GM18858 (cell line): ENCODE measurements at regions not wholly inside any gene's neighbourhood (a gene's known extent, or its start where the extent isn't known, plus 50 kb on each side); places are given as distances from the start of the nearest gene placed in this dataset.
"Not testable (repeated sequence)": the region's sequence is repeated elsewhere in the genome, so short reads cannot be mapped to it uniquely, and the experiment has no call there.

ENCODE experiments used
- ATAC-seq: cut with Tn5 transposase; IDR thresholded peaks from one replicate; pipeline ENCODE4 v1.9.1; 2021; ENCODE audit not compliant: unreplicated experiment

DNA sequence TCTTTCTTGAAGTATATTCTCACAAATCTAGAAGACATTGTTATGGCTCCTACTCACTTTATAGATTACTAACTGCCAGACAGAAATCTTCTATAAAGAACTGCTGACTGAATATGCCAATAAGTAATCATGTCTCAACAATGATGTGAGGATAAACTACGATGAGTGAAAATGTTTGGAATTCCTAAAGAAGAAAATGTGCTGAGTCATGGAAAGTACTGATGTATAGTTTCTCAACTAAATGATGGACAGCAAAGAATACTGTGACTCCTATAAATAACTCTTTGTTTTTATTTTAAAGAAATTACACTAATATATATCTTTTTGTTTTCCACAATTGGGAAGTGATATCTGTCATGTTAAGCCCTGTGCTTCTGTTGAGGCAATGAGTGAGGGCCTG, 232.9 kb downstream of the LNPK start:
- ATAC-seq: no peak

DNA sequence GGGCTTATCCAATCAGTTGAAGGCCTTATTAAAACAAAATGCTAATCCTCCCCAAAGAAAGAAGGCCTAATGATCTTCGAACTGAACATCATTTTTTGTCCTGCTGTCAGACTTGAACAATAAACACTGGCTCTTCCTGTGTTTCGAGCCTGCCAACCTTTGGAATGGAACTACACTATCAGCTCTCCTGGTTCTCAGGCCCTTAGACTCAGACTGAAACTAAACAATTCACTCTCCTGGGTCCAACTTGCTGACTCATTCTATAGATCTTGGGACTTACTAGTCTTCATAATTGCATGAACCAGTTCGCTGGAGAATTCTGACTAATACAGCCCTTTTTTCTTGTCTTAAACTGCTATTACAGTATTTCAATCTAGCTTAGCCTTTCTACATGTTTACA, 235.2 kb downstream of the LNPK start:
- ATAC-seq: no peak

DNA sequence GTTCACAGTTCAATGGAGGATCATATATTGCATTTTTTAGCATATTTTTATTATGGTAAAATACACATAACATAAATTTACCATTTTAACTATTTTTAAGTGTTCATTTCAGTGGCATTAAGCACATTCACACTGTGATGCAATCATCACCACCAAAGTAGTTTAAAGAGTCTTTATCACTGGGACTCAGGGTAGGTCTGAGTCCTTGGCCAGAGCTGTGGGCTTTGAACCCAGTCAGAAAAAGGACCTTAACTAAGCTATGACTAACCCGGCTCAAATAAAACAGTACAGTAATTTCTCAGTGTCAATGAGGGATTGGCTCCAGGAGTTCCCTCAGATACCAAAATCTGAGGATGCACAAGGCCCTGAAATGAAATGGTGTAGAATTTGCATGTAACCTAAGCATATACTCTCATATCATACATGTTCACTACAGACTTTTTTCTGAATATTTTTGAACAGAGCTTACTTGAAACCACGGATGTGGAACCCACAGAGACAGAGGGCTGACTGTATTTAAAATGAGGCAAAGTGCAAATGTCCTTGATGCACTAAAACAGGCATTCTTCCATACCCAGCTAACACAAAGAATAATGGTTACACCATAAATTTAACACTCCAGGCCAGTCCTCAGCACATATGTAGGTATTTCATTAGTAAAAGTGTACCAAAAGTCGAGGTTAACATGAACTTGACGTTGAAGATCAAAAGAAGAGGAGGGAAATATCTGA, 246.2 kb downstream of the LNPK start:
- ATAC-seq: no peak

DNA sequence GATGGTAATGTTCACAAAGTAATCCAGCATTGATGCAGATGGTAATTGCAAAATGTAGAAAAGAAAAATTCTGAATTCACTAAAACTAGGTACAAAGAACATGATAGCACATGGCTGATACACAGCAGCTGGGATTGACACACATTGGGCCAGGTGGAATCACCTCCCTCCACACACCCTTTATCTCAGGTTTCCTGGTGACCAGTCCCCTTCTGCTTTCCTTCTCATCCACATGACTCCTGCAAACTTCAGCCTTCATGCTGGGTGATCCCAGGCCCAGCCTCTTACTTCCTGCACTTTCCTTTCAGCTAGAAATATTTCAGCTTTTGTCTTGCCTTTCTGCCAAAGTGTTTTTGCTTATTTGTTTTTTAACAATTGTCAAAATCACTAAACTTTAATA, 246.9 kb downstream of the LNPK start:
- ATAC-seq: no peak

DNA sequence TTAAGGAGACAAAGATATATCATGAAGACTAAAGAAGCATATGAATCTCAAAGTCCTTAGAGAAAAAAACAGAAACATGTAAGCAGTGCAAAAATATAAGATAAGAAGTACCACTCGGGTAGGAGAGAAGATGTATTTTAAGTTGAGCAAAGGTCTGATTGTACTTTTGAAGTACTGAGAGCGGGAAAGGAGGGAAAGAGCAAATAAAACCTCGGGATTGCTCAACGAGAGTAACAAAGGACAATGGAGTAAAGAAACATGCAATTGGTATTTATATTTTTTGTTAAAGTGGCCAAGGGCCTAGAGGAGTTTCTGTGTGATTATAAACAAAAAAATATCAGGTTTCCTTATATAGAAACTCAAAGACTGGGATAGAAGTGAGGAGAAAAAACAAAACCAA, 251.9 kb downstream of the LNPK start:
- no peak for ATAC-seq

DNA sequence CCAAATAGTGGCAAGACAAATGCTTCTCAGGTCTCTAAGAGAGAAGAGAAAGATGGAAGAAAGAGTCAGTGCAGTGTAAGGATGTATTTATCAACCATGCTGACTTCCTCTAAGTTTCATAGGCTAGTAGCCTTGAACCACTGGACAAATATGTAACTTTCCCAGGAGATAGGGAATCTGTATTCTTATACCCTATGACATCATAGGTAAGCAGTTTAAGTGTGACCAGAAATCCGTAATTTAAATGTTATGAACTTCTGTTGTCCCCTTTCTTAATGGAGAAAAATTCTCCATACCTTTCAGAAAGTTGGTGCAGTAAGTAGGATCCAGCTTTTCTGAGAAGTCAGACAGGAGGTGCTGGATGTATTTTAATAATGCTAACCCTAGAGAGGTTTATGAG, 256.2 kb downstream of the LNPK start:
- ATAC-seq: no peak

DNA sequence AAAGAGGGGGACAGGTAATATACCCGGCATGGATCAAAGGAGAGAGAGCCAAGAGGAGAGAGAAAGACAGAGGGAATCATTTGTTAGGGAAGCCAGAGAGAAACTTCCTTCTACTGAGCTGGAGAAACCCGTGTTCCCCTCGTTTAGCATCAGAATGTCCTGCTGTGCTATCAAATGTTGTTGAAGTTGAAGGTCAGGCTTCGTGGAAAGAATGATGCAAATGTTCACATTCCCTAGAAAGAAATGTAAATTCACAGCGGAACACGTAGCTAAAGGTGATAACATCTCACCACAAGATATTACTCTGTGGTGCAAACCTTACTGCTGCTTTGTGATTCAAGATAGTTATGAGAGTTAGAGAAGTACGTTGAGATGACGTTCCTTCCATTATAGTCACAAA, 258.1 kb downstream of the LNPK start:
- no peak for ATAC-seq

DNA sequence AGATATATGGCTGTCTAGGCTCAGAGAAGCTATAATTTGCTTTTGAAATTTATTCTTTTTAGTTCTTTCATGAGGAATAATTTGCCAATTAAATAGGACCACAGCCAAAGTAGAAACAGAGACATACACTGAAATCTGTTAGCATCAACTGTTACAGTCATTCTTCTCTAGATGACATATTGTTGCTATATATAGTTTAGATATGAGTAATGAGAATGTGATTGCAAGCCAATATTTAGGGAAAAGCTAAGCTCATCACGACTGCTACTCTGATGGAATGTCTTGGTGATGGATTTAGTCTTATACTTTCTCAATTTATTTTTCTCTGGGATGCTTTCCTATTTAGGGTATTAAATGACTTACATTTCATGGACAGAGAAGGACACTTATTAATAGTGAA, 259.1 kb downstream of the LNPK start:
- no peak for ATAC-seq

DNA sequence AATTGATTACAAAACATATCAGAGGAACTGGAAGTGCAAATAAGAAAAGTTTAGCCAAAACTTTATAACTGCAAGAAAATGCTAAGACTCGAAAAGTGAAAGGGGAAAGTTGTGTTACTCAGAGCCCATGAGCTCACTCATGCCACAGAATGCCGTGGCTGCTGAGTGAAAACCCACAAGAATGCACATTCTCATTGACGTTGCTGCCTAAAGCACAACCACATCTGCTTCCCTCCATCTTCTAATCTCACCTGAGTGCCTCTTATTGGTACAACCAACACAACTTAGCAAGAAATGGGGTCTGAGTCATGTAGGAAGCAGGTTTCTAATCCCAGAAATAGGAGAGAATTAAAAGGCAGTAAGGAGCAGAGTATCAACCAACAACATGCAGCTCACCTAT, 259.7 kb downstream of the LNPK start:
- ATAC-seq: no peak

DNA sequence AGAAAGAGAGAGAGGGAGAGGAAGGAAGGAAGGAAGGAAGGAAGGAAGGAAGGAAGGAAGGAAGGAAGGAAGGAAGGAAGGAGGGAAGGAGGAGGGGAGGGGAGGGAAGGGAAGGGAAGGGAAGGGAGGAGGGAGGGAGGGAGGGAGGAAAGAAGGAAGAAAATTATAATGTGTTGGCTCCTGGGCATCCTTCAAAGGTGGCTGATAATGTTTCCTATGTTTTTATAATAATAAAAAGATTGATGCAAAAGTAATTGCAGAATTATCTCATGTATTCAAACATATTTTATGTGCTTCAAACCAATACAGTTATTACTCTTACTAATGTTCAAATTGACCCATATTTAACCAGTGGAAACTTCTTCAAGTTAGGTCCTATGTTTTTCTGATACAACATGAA, 260.9 kb downstream of the LNPK start:
- ATAC-seq: no peak

DNA sequence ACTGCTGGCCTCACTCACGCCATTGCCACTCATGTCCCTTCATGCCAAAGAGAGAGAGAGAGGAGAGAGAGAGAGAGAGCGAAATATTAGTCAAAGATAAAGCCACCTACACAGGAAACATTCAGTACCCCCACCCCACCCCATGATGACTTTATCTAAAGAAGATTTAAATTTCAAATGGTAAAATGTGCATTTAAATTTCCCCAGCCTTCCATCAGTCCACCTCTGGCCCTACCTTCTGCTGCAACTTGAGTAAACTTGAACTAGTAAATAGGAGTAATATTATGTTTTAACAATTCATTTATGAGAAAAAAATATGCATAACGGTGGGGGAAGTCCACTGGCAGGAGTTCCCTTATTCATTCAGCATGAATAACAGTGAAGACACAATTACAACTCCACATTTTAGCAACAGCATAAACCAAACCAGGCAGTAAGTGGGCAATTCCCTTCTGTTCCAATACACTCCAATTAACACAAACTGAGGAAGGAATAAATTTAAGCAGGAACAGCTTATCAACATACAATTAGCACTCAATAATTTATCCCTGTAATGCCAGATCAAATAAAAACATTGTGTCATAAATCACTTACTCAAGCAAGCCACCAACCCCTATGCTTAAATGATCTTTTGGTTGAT, 264.2 kb downstream of the LNPK start:
- ATAC-seq: no peak

DNA sequence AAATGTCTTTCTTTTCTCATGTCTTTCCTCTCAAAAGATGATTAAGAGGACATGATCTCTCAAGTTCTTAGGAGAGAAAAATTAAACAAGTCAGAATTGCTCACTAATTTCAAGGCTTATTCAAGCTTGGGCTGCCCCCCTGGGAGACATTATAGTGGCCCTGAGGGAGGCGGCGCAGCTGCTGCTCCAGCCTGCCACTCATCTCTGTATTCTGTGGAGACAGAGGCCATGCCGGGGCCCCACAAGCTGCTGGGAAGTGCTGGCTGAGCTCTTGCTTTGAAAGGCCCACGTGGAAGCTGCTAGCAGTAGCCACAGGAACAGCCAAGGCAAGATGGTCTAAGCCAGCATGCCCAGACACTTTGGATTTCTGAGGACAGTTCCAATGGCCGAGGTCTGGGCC, 267.4 kb downstream of the LNPK start:
- no peak for ATAC-seq

DNA sequence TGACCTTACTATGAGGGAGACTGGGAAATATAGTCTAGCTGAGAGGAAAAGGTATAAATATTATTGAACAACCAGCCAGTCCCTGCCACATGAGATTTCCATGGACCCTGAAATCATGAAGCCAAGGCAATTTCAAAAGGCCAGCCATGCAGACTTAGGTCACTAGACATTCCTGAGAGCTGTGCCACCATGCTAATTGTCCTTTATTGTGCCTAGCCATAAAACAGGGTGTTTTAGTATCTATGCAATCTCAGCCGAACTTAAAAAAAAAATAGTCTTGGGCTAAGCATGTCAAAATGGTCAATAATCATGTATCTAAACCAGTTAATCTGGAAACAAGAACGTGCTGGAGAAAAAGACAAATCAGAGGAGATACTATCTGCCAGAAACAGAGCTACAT, 269.5 kb downstream of the LNPK start:
- no peak for ATAC-seq

DNA sequence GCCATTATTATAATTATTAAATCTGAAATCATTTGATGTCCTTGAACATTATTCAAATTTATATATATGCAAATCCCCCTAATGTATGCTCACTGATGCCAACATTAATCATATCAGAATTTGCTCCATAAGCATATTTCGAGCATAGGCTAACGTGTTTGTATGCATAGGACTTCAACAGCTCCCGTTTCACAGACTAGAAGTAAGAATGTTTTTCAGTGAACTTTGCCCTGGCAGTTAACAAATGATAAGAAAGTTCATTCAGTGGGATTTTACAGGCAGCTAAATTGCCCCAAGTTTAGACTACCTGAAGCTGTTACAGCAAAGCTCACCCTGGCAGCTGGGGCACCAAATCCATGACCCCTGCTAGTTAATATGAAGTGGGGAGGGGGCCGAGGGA, 272.0 kb downstream of the LNPK start:
- no peak for ATAC-seq

DNA sequence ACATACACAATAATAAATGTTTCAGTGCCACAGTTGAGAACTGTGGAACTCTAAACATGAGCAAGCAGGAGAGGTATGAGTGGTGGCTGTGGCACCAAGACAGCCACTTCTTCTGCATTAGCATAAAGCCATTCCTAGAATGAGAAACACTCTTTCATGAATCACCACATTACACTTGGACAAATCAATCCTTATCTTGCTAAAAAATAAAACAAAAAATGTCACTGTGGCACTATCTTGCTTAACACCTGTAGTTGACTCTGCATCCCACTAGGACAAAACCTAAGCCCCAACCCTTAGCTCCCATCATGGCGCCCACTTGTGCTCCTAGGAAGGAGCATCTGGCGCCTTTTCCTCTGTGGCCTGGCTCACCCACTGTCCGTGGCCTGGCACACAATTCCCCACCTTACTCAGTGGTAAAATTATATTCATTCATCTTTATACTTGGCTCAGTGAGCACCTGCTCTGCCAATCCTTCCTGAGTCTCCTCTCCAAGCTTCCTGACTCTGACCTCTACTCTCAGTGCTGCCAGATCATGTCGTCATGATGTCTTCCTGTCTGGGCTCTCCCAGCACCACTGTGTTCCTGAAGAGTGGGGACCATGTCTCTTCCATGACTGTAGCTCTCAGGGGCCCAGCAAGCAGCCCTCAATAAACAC, 272.9 kb downstream of the LNPK start:
- no peak for ATAC-seq

DNA sequence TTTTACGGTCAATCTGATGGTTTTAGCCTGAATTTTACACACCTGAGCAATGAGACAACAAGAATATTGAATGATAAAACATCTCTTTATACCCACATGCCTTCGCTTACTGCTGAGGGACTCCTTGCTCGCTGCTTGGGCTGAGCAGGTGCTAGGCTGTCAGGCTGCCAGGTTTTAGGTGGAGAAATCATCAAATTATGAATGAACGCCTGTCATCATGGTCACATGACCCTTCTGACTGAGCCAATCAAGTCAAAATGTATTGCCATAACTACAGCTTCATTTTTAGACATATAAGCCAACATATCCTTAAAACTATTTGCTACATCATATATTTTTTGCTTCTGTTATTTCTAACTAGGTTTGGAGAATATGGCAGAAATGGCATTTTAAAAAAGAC, 274.0 kb downstream of the LNPK start:
- no peak for ATAC-seq

DNA sequence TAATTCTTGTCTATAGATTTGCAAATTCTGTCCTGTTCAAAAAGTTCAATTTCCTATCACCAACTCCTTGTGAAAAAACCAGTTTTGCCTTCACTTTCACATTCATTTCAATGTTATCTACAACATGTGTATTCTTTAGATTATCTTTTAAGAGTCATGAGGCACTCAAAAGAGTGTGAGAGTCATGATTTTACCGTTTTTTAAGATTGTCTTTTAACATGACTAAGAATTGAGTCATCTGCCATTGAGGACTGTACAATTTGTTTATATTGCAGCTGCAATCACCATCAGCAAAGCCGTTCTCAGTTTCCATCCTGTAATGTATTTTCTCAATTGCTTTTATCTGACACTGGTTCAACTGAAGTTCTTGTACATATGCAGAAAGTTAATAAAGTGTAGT, 275.8 kb downstream of the LNPK start:
- no peak for ATAC-seq

DNA sequence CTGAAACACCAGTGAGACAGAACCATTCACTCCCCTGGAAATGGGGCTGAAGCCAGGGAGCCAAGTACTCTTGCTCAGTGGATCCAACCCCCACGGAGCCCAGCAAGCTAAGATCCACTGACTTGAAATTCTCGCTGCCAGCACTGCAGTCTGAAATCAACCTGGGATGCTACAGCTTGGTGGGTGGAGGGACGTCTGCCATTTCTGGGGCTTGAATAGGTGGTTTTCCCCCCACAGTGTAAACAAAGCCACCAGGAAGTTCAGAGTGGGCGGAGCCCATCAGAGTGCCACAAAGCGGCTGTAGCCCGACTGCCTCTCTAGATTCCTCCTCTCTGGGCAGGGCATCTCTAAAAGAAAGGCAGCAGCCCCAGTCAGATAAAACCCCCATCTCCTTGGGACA, 292.8 kb downstream of the LNPK start:
- ATAC-seq: no peak

DNA sequence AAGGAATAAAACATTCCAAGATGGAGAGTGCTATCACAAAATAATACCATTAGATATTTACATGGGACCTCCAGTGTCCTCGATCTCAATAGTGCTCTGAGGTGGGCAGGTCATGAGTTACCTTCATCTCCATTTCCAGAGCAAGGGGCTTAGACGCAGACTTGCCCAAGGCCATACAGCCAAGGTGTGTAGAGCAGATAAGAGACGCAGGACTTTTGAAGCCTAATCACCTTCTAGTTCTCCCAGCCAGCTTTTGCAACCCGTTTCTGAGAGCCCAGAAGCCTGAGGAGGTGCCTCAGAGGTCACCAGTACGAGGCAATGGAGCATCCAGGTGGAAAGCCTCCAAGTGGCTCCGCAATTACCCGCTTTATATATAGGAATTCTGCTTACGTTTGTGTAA, 294.7 kb downstream of the LNPK start:
- no peak for ATAC-seq

DNA sequence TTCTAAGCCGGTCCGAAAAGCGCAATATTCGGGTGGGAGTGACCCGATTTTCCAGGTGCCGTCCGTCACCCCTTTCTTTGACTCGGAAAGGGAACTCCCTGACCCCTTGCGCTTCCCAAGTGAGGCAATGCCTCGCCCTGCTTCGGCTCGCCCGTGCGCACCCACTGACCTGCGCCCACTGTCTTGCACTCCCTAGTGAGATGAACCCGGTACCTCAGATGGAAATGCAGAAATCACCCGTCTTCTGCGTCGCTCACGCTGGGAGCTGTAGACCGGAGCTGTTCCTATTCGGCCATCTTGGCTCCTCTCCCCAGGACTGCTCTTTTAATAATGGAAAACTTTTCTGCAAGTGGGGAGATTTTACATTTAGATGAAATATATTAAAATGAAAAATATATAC, 297.5 kb downstream of the LNPK start:
- not testable (repeated sequence) for ATAC-seq

DNA sequence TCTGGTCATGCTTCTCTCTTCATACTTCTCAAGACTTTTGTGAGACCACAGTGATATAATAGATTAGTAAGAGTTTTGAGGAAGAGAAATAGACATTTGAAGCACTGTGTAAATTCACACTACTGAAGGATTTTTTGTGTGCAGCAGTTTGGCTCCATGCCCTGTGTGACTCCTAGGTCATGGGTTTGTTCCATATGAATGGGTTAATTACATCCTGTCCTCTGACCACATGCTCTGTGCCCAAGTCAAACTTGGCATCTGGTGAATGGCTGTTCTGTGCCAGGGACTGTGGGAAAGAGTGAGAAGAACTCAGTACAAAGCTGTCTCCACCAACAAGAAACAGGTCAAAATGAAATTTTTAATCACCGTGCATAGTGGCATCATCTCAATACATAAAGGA, 304.0 kb downstream of the LNPK start:
- ATAC-seq: no peak

DNA sequence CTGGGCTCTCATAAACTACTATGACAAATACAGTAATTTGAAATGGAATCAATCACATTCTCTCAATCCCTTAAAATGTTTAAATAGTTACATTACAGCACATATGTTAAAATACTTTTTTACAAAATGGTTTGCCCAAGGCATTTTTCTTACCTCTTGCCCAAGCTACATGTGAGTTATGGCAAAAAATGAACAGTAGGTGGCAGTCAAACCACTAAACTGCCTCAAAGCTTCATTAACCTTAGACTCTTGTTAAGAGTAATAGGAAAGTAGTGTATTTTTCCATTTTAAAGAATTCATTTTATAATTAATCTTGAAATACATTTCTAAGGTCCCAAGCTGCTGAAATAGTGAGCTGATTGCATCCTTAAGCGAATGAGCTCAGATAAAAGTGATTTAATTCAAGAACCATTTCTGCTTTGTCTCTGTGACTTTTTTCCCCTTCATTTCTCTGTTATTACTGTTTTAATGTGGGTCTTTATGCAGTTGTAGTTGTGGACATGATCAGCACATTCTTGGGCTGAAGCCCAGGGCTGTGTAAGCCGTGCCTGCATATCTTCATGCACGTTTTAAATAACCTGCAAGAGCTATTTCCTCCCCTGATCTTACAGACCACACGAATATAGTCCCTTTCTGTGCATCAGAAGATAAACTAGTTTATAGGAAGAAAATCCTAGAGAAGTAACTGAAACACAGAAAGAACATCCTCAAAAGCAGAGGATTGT, 311.8 kb downstream of the LNPK start:
- no peak for ATAC-seq
